K562 (cell line): ENCODE measurements at regions not wholly inside any gene's neighbourhood (a gene's known extent, or its start where the extent isn't known, plus 50 kb on each side); places are given as distances from the start of the nearest gene placed in this dataset.

Experiments used
- ATAC-seq: fragments of 200-7000 bp; cut with Tn5 transposase; 3 replicates; pipeline ENCODE4 v1.9.1; 2020; ENCODE audit warnings: moderate library complexity
- BruUV-seq: library from RNA; stranded (reverse); fragments of 400-500 nt; replicated peaks from 2 replicates; lab custom pipeline; 2021; lab: Mats Ljungman, UMichigan
- CTCF ChIA-PET: fragments of 300-600 bp; formaldehyde crosslinking; extraction: SDS; loops from one replicate; lab custom pipeline; 2021; ENCODE audit warnings: low intra/inter-chr PET ratio; lab: Yijun Ruan, JAX
- POLR2A ChIA-PET: fragments of 300-600, 350-650 bp; sonication (Branson Sonifier 250); formaldehyde crosslinking; extraction: SDS; loops from one replicate; lab custom pipeline; 2021; ENCODE audit warnings: antibody characterized with exemption, inconsistent platforms; lab: Yijun Ruan, JAX
- DNase-seq, 4 experiments: peaks; one replicate each; pipeline versions ENCODE4 v3.0.0 to v3.0.0-alpha.2; 2011 to 2018; ENCODE audit warnings: low spot score in 3 of 4, mixed read lengths in 3 of 4; ENCODE audit errors: extremely low read depth in 1 of 4
- FAIRE-seq: peaks from 2 replicates; lab custom pipeline; 2011; peaks lifted over from hg19 to GRCh38; lab: Jason Lieb, UNC
- H2AFZ ChIP-seq: 2 replicates; pipeline ENCODE4 v1.6.0; 2011; ENCODE audit warnings: low read depth, low read length, control low read depth, inconsistent platforms
- H3K27ac ChIP-seq: fragments of 200-600 bp; 3 replicates; pipeline ENCODE4 v1.8.0; 2011; ENCODE audit warnings: low read depth, mild to moderate bottlenecking, control low read depth, inconsistent platforms, low read length, moderate library complexity, mixed read lengths; ENCODE audit errors: extremely low read depth
- H3K27me3 ChIP-seq, 2 experiments: fragments of 300-600 bp in 1 of 2; 2 replicates in 1 of 2; 3 replicates in 1 of 2; pipeline versions ENCODE4 v1.6.0 to v1.8.0; 2011; ENCODE audit warnings: inconsistent platforms in 2 of 2, low read length in 2 of 2, mild to moderate bottlenecking in 1 of 2, mixed read lengths in 1 of 2, moderate library complexity in 1 of 2; ENCODE audit not compliant: control insufficient read depth in 2 of 2, insufficient read depth in 2 of 2
- H3K36me3 ChIP-seq: fragments of 300-600 bp; 3 replicates; pipeline ENCODE4 v1.8.0; 2011; ENCODE audit warnings: mild to moderate bottlenecking, low read length, inconsistent platforms; ENCODE audit not compliant: control insufficient read depth, insufficient read depth
- H3K4me1 ChIP-seq, 2 experiments: fragments of 200-600 bp in 1 of 2; replicated peaks in 1 of 2; 2 replicates in 1 of 2; 3 replicates in 1 of 2; pipeline versions ENCODE4 v1.5.1 to v1.8.0; 2011; ENCODE audit warnings: inconsistent platforms in 2 of 2, low read length in 2 of 2, mild to moderate bottlenecking in 1 of 2, mixed read lengths in 1 of 2, moderate library complexity in 1 of 2; ENCODE audit not compliant: control insufficient read depth in 2 of 2, insufficient read depth in 2 of 2
- H3K4me2 ChIP-seq: 2 replicates; pipeline ENCODE4 v1.6.1; 2011; ENCODE audit warnings: low read length, control low read depth, inconsistent platforms, mixed read lengths; ENCODE audit not compliant: insufficient read depth
- H3K4me3 ChIP-seq: fragments of 200-600 bp; sonication (generic), shearing (Covaris generic); 2 replicates; pipeline ENCODE4 v1.5.1; 2016; ENCODE audit warnings: control low read depth, inconsistent platforms
- H3K79me2 ChIP-seq: fragments of 200-600 bp; 3 replicates; pipeline ENCODE4 v1.8.0; 2011; ENCODE audit warnings: low read length, inconsistent platforms; ENCODE audit not compliant: control insufficient read depth, insufficient read depth
- H3K9ac ChIP-seq, 2 experiments: 2 replicates each; pipeline versions ENCODE4 v1.6.0 to v1.6.1; 2011; ENCODE audit warnings: low read depth in 2 of 2, low read length in 2 of 2, control low read depth in 1 of 2, inconsistent platforms in 1 of 2, mild to moderate bottlenecking in 1 of 2, mixed read lengths in 1 of 2; ENCODE audit not compliant: insufficient read depth in 1 of 2
- H3K9me1 ChIP-seq: one replicate; pipeline ENCODE4 v1.6.0; 2011; ENCODE audit warnings: inconsistent platforms, mild to moderate bottlenecking, low read length, moderate library complexity; ENCODE audit not compliant: control insufficient read depth, insufficient read depth
- H3K9me3 ChIP-seq: replicated peaks from 2 replicates; pipeline ENCODE4 v1.5.1; 2011; ENCODE audit warnings: low read depth, low read length, inconsistent platforms; ENCODE audit not compliant: control insufficient read depth, insufficient read depth
- H4K20me1 ChIP-seq: replicated peaks from 2 replicates; pipeline ENCODE4 v1.6.1; 2011; ENCODE audit warnings: low read length, inconsistent platforms, mixed read lengths; ENCODE audit not compliant: control insufficient read depth, insufficient read depth
- CHD2 ChIP-seq: IDR thresholded peaks from 2 replicates; pipeline ENCODE4 v1.6.1; 2011; ENCODE audit warnings: low read depth, low read length
- GTF2A2 ChIP-seq: IDR thresholded peaks from 2 replicates; pipeline ENCODE4 v1.6.1; 2016; ENCODE audit warnings: mild to moderate bottlenecking, missing genetic modification characterization, missing compliant biosample characterization
- HCFC1 ChIP-seq: IDR thresholded peaks from 2 replicates; pipeline ENCODE4 v1.6.1; 2012; ENCODE audit warnings: low read depth, low read length, improper control_type of control experiment
- MAZ ChIP-seq, 2 experiments: fragments of 450-650 bp in 1 of 2; sonication (generic) in 1 of 2; formaldehyde crosslinking; IDR thresholded peaks in 1 of 2; conservative IDR thresholded peaks in 1 of 2; 2 replicates each; pipeline versions ENCODE4 v1.4.0 to v1.5.0; 2020; ENCODE audit warnings: mild to moderate bottlenecking in 1 of 2, missing genetic modification reagents in 1 of 2
- SAFB2 ChIP-seq: fragments of 200-400 bp; formaldehyde crosslinking; IDR thresholded peaks from 2 replicates; pipeline ENCODE4 v1.6.1; 2018; ENCODE audit warnings: borderline replicate concordance, low read length, low read depth, moderate library complexity; ENCODE audit not compliant: severe bottlenecking
- ZC3H11A ChIP-seq: IDR thresholded peaks from 2 replicates; pipeline ENCODE4 v1.6.1; 2012; ENCODE audit warnings: low read depth, low read length, improper control_type of control experiment
- ZNF316 ChIP-seq: fragments of 450-650 bp; IDR thresholded peaks from 2 replicates; pipeline ENCODE4 v1.6.1; 2016
- ZNF395 ChIP-seq: fragments of 200-800 bp; sonication (Bioruptor generic); IDR thresholded peaks from 2 replicates; pipeline ENCODE4 v1.6.1; 2017; ENCODE audit warnings: missing genetic modification characterization, missing compliant biosample characterization
- WGBS: fragments of 100-300 bp; shearing (Covaris generic); methylation state at CpG from one replicate; pipeline ENCODE4 v1.1.6; 2016; ENCODE audit warnings: low coverage, mixed read lengths; ENCODE audit not compliant: insufficient coverage; ENCODE audit errors: missing lambda C conversion rate; 5-methylcytosine and 5-hydroxymethylcytosine counted together
- in situ Hi-C: fragments of 300-500 bp; cut with MboI; formaldehyde crosslinking; loops from 4 replicates; pipeline ENCODE4 v1.15.0; 2018; ENCODE audit warnings: inconsistent platforms, mixed read lengths
- intact Hi-C: fragments of 100-400 bp; cut with micrococcal nuclease; formaldehyde crosslinking; loops from 2 replicates; pipeline ENCODE4 v1.14.2; 2022

DNA sequence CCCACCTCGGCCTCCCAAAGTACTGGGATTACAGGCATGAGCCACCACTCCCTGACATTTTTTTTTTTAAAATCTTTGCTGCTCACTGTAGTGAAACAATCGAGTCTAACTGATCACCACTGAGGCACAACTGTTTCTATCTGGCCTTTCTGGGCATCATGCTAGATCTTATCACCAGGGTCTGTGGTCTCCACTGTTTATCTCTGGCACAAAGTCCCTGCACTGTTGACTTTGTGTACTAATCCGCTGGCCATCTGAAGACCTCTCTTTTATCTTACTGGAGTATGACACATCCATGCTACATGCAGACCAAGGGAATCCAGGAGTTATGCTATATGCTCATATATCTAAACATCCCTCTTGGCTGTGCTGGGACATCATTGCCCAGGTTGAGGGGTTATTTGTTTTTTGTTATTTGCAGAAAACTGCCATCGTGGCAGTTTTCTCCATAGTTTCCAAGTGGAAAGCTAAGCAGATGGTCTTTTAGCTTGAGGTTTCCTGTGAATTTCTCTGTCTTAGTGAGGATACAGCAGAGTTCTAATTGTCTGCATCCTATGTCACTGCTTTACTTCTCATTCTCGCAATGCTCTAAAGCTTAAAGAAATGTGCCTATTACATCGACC lies 456.9 kb downstream of the CCER1 start:
- BruUV-seq = no TSS peak
- ATAC-seq = no peak
- DNase-seq = no peak
- H4K20me1 ChIP-seq = no peaks in the 10 kb centered on the region
- H3K4me2 ChIP-seq = no peak overlapping the region
- ChIA-PET CTCF (interaction anchor here (0.6 kb wide), 1 partner anchor 1362 kb away, joined by 3 read pairs; no protein-coding TSS in a partner anchor), POLR2A (no interaction called here)
- H2AFZ ChIP-seq = no peak overlapping the region
- in situ Hi-C loops (no loop called here), intact Hi-C loops (no loop called here)
- no peaks in the 10 kb centered on the region for H3K36me3 ChIP-seq
- H3K9ac ChIP-seq = no peak overlapping the region
- no peak overlapping the region for H3K4me3 ChIP-seq
- H3K79me2 ChIP-seq = no peaks in the 10 kb centered on the region
- H3K27ac ChIP-seq = no peak overlapping the region
- no peaks in the 10 kb centered on the region for H3K9me1 ChIP-seq
- H3K4me1 ChIP-seq = no peaks in the 10 kb centered on the region
- FAIRE-seq = no peak
- 0% methylated on average over 5 of the region's 6 CpGs for WGBS
- no peaks in the 10 kb centered on the region; the same call in 1 of the 2 replicates for H3K9me3 ChIP-seq
- TF ChIP-seq CHD2 (no peak), ZC3H11A (no peak), GTF2A2 (no peak), HCFC1 (no peak), ZNF316 (no peak), MAZ (CRISPR knock-in tag; conservative IDR thresholded peaks at IDR 0.05 in 1 of 2, IDR thresholded peaks at IDR 0.05 in 1 of 2) (no peak), SAFB2 (no peak)
- H3K27me3 ChIP-seq = no peaks in the 10 kb centered on the region

DNA sequence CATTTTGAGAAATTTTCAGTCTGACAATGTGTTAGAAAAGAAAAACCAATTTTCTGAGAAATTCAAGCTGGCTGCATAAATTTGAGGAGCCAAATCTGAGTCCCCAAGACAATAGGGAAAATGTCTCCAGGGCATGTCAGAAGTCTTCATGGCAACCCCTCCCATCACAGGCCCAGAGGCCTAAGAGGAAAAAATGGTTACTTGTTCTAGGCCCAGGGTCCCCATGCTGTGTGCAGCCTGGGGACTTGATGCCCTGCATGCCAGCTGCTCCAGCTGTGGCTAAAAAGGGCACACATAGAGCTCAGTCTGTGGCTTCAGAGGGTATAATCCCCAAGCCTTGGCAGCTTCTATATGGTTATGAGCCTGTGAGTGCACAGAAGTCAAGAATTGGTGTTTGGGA lies 464.6 kb downstream of the CCER1 start:
- H3K9me3 ChIP-seq = no peaks in the 10 kb centered on the region
- H4K20me1 ChIP-seq = no peaks in the 10 kb centered on the region
- FAIRE-seq (no peak), DNase-seq (no peak), ATAC-seq (no peak)
- no peaks in the 10 kb centered on the region for H3K4me1 ChIP-seq
- no peak for TF ChIP-seq ZNF395 (CRISPR knock-in tag)
- no peak overlapping the region for H2AFZ ChIP-seq
- H3K9ac ChIP-seq = no peak overlapping the region
- H3K9me1 ChIP-seq = no peaks in the 10 kb centered on the region
- no peaks in the 10 kb centered on the region for H3K36me3 ChIP-seq
- H3K4me2 ChIP-seq = no peak overlapping the region
- H3K79me2 ChIP-seq = no peaks in the 10 kb centered on the region
- POLR2A ChIA-PET = no interaction called here
- no peak overlapping the region for H3K27ac ChIP-seq
- CTCF ChIA-PET = no interaction called here
- in situ Hi-C loops = no loop called here
- no peak overlapping the region for H3K4me3 ChIP-seq
- H3K27me3 ChIP-seq = no peaks in the 10 kb centered on the region
- no TSS peak for BruUV-seq
- intact Hi-C loops = no loop called here
